Esophagus muscularis mucosa (tissue), 3 donors: ENCODE measurements at regions not wholly inside any gene's neighbourhood (a gene's known extent, or its start where the extent isn't known, plus 50 kb on each side); places are given as distances from the start of the nearest gene placed in this dataset.

ENCODE experiments used
- CTCF ChIP-seq, 3 experiments: fragments of 200-600 bp in 2 of 3; fragments of 450-650 bp in 1 of 3; sonication (generic) in 2 of 3; IDR thresholded peaks; one replicate each; pipeline ENCODE4 v1.5.1; 2017 to 2019; ENCODE audit warnings: antibody characterized with exemption in 3 of 3, mild to moderate bottlenecking in 2 of 3, moderate library complexity in 1 of 3
- POLR2A ChIP-seq: fragments of 450-650 bp; IDR thresholded peaks from one replicate; pipeline ENCODE4 v1.6.1; 2017; ENCODE audit warnings: antibody characterized with exemption, moderate library complexity, mild to moderate bottlenecking, low read depth

DNA sequence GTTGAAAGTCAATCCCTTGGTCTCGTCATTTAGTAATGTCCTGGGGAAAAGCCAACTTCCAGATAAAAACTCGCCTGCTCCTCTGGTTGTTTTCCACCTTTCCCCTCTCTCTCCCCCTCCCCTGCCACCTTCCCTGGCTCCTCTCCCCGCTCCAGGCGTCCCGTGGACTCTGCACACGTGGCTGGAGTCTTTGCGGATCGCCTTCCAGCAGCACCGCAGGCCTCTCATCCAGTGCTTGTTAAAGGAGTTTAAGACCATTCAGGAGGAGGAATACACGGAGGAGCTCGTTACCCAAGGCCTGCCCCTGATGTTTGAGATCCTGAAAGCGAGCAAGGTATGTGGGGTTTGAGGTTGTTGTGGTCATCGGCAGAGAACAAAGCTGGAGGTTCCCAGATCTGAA lies 65.8 kb upstream of the PWP1 start:
- TF ChIP-seq CTCF (IDR thresholded peaks at IDR 0.05) (no peak), POLR2A (no peak)
